GM21529 (cell line): ENCODE measurements at regions not wholly inside any gene's neighbourhood (a gene's known extent, or its start where the extent isn't known, plus 50 kb on each side); places are given as distances from the start of the nearest gene placed in this dataset.
"Not testable (repeated sequence)": the region's sequence is repeated elsewhere in the genome, so short reads cannot be mapped to it uniquely, and the experiment has no call there.

Source experiments
- ATAC-seq: cut with Tn5 transposase; IDR thresholded peaks from one replicate; pipeline ENCODE4 v1.9.1; 2021; ENCODE audit not compliant: unreplicated experiment

- no peak for ATAC-seq
These were observed 218.3 kb upstream of the OR4E1 start for GRCh38 chr14:21891921-21892320.

DNA sequence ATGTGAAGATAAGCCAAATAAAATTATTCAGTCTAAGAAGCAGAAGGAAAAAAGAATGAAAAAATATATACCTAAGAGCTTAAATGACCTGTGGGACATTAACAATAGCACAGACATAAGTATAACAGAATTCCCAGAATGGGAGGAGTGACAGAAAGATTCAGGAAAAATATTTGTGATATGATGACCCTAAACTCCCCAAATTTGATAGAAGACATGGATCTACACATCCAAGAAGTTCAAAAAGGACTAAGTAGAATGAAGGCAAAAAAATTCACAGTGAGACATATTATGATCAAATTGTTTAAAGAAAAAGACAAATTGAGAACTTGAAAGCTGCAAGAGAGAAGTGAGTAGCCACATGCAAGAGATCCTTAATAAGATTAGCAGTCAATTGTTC, 211.4 kb upstream of the OR4E1 start:
- ATAC-seq, result no peak

DNA sequence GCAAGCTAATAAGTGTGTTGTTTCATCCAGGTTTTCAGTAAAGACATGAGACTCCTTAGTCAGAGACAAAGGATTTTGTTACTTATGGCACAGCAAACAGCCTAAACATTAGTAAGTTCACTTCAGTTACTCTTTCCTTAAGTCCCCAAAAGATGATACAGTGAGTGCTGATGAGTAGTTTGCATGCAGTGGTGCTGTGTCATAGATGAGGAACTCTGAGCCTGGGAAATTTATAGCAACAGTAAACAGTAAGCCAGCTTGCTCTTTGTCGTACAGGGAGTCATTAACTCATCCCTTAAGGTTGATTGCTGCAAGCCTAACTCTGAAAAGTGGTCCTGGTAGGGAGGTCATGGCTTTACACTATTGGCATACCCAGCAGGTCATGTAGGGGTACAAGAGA, 208.6 kb upstream of the OR4E1 start:
- ATAC-seq, result no peak

DNA sequence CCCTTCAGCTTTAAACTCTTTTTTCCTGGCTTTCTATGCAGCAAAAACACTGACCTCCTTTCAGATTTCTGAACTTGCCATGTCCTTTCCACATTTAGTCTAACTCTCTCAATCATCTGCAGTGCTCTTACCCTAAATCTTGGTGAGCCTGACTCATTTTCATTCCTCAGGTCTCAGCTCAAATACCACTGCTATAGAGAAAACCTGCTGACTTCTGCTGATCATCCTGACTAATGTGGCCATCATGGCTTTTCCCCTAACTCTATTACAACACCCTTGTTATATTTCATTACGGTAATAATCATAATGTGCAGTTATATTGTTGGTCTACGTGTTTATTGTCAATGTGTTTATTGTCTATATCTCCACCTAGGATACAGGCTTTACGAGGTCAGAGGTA, 207.3 kb upstream of the OR4E1 start:
- no peak for ATAC-seq

DNA sequence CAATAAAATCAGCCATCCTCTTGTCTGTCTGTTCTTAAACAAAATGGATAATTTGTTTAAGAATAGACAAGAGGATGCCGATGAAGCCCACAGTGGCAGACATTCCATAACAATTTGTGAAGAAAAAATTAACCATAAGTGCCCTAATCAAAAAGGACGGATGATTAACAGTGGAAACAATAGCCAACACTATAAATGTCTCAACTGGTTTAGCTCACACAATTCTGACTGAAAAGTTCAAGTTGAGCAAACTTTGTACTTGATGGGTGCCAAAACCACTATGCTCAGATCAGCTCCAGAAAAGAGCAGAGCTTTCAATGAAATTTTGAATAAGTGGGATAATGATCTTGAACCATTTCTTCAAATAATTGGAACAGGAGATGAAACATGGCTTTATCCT, 202.2 kb upstream of the OR4E1 start:
- no peak for ATAC-seq

GRCh38 chr14:21874946-21875345, 201.3 kb upstream of the OR4E1 start:
- no peak for ATAC-seq

DNA sequence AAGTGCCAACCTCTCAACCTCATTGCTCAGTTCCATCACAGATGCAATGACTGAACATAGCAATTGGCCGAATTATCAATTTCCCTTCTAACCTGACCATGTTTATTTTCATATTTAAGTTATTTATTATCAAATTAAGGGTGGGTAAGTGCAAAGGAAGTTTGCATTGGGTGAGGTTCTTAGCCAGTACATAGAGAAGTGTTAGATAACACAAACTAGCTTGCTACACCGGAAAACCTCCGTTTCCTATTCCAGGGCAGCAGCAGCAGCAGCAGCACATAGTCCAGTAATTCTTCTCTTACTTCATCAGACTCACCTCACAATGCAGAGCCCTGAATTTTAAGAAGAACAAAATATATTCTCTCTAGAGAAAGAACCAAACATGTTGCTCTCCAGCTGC, 200.5 kb upstream of the OR4E1 start:
- ATAC-seq, result no peak

DNA sequence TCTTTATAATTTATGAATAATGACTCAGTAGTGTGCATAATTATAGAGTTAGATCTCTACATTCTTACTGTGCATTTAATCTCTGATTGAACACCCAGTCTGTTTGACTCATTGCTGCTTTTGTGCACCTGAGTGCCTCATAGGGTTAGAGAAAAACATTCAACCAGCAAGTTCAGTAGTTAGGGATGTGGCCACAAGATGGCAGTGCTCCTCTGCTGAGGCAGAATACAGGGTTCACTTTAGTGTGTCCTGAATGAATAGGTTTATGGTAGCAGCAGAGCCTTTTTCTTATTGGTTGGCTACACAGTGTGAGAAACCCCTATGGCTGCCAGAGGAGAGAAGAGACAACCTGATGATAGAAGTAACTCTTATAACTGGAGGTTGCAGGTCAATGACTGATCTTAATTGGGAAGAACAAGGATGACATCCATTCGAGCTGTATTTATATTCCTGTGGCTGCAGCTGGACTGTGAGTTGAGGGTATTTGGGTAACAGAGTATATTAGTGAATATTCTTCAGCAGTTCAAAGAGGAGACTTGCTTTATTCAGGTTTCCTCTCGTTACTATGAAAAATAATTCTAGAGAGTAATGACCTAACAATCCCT, 194.9 kb upstream of the OR4E1 start:
- ATAC-seq, result peak; percentile 77

DNA sequence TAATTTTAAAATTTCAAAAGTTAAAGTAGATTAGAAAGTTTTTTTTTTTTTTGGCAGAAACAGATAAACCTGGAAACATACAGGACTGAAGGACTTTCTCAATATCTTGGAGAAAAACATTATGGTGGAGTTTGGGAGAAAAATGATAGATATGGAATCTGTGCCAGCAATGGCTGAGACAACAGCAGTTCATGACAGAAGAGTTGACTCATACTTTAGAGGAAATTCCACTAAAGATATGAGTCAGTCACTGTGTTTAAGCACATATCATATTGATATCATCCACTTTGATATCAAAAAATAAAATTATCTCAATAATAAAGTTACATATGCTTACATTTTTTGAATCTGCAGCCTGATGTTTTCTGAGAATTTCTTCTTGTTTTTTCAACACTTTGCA, 193.9 kb upstream of the OR4E1 start:
- ATAC-seq, result no peak

GRCh38 chr14:21866479-21866878, 192.9 kb upstream of the OR4E1 start:
- ATAC-seq, result no peak

- ATAC-seq, result no peak
These were observed 189.7 kb upstream of the OR4E1 start for GRCh38 chr14:21863289-21863688.

- no peak for ATAC-seq
These were observed 187.5 kb upstream of the OR4E1 start for GRCh38 chr14:21861153-21861552.

DNA sequence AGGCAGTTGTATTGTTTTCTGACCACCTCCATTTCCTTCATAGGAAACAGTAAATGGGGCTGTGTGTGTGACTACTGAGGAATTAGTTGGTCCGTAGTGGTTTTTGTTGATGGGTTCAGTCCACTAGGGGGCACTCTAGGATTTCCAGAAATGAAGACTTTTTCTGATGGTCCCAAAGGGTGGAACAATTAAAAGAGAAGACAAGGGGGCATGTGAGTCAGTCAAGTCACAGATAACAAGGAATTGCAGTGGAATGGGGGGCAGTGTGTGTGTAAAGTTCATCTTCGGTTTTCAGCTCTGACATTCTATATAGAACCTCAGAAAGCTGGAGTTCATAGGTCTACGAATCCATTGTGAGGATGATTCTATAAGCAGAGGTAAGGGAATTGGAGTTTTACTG, 186.6 kb upstream of the OR4E1 start:
- no peak for ATAC-seq

- no peak for ATAC-seq
These were observed 179.2 kb upstream of the OR4E1 start for GRCh38 chr14:21852775-21853174.

GRCh38 chr14:21852061-21852664, 178.5 kb upstream of the OR4E1 start:
- no peak for ATAC-seq

GRCh38 chr14:21846902-21847301, 173.3 kb upstream of the OR4E1 start:
- not testable (repeated sequence) for ATAC-seq

- ATAC-seq, result no peak
These were observed 172.7 kb upstream of the OR4E1 start for GRCh38 chr14:21846227-21846885.

DNA sequence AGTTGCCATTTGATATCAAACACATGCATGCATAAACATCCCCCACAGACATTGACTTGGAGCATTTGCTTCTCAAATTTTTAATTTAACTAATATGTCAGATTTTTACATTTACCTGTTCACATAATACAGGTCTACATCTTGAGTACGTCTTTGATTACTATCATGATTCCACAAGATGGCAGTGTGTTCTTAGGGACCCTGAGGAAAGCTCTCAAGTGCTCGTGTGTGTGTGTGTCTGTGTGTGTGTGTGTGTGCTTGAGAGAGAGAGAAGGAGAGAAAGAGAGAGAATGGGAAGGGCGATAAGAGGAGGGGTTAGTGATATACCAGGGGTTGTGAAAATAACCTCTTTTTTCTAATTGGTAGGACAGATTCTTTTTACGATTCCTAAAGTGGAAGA, 167.1 kb upstream of the OR4E1 start:
- no peak for ATAC-seq

- no peak for ATAC-seq
These were observed 160.2 kb upstream of the OR4E1 start for GRCh38 chr14:21833836-21834235.

DNA sequence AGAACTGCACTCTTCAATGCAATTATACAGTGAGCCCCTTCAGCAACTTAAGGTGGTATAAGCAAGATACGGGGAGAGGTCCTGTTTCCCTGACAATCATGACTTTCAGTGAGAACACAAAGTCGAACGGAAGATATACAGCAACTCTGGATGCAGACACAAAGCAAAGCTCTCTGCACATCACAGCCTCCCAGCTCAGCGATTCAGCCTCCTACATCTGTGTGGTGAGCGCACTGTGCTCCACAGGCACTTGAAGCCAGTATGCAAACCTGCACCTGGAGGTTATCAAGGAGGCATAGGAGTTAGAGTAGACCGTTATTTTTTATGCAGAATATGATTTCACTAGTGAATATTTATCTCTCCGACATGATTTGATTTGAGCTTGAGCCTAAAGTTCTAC, 152.2 kb upstream of the OR4E1 start:
- ATAC-seq, result no peak

DNA sequence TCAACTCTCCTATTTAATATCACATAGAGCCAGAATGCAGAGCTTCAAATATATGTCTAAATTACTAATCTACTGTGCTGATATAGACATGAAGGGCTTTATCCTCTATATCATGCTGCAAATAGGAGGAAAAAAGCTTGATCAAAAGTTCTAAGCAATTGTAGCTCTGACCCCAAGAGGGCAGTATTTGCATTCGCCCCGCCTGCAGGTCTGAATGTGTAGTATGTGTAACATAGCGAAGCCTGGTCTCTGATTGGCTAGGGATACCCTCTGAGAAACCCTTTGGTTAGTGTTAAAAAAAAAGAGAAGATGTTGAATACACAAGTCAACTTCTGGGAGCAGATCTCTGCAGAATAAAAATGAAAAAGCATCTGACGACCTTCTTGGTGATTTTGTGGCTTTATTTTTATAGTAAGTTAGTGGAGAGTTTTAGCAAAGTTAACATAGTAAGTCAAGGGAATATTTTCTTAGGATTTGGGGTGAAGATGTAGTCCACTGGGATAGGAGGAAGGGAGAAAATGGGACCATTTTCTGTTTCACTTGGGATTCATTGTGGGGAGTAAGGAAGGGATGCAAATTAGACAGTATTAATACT, 151.6 kb upstream of the OR4E1 start:
- no peak for ATAC-seq

GRCh38 chr14:21822109-21822508, 148.5 kb upstream of the OR4E1 start:
- ATAC-seq, result no peak
